ENCODE measurements at regions not wholly inside any gene's neighbourhood (a gene's known extent, or its start where the extent isn't known, plus 50 kb on each side); places are given as distances from the start of the nearest gene placed in this dataset.

DNA sequence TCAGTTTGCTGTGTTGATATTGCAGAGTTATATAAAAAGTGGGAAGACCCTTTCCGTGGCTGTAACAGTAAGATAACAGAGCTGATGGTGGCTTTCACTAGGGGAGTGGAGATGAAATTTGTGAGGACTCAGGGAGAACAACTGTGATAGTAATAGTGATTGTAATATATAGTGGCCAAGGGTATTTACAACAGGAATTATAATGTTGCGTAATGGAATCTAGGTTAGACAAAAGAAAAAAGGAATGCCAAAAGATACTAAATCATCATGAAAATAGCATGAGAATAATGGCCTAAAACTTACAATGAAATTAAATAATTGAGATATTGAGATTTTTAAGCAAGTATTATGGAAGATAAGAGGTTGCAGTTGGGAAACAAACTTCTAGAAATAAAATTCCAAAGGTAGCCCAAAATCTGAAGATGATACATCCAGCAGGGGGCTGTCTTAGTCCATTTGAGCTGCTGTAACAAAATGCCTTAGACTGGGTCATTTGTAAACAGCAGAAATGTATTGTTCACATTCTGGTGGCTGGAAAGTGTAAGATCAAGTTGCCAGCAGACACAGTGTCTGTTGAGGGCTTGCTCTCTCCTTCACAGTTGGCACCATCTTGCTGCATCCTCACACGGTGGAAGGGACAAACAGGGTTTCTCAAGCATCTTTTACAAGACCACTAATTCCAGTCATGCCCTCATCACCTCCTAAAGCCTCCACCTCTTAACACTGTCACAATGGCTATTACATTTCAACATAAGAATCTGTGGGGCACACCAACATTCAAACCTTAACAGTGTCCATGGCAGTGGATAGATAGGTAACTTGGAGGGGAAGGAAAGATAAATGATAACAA, 711.2 kb downstream of the MRPL39 start:
- in situ Hi-C loops (cut with MboI; ENCODE audit: low pct_unique_long_range_greater_than_20kb, low sequenced_read_pairs) = no loop called here
- peak; percentile 19 for DNase-seq

DNA sequence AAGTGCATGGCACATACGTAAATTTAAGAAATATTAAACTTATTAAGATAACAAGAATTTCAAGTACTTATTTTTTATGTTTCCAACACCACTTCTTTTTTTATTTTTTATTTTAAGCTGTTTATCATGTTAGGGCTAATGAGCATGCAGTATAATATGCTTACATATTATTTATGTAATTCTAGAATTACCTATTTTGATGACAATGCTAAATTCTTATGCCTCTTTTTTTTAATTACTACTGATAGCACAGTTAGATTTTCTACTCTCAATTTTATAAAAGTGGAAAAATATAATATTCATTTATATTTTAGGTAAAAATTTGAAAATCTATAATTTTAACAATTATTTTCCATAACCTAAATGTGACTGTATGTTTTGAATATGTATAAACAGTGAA, 713.0 kb downstream of the MRPL39 start:
- DNase-seq = no peak
- in situ Hi-C loops (cut with MboI; ENCODE audit: low pct_unique_long_range_greater_than_20kb, low sequenced_read_pairs) = no loop called here

DNA sequence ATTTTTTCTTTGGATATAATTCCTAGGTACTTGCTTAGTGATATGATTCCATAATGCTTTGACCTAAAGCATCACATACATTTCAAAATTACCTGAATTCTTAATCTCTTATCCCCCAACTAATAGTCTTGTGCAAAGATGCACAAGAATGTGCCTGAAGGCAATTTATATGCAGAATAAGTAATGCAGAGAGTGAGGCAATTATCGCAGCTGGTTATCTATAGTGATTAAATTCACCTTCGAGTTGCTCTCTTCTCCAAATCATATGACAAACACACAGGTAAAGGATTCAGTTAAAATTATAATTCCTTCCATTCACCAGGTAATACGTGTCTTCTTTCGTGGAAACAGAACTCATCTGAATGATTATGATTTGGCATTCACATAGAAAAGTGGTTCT, 717.3 kb downstream of the MRPL39 start:
- no peak for DNase-seq
- in situ Hi-C loops (cut with MboI; ENCODE audit: low pct_unique_long_range_greater_than_20kb, low sequenced_read_pairs) = no loop called here

DNA sequence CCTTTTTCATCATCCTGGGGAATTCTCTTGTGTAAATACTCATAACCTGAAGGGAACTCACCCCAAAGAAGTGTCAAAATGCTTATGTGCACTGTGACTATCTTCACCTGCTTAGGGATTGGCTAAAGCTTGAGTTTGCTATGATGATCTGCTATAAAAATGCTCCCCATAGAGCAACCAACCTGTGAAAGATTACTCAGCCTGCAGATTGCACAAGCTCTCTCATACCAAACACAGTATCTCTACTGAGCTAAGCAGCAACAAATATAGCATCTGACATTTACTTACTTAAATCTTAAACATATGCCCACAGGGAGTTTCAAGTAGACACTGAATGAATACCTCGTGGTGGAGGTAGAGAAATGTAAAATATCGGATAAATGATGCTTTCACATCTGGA, 725.8 kb downstream of the MRPL39 start:
- DNase-seq = no peak
- in situ Hi-C loops (cut with MboI; ENCODE audit: low pct_unique_long_range_greater_than_20kb, low sequenced_read_pairs) = no loop called here

DNA sequence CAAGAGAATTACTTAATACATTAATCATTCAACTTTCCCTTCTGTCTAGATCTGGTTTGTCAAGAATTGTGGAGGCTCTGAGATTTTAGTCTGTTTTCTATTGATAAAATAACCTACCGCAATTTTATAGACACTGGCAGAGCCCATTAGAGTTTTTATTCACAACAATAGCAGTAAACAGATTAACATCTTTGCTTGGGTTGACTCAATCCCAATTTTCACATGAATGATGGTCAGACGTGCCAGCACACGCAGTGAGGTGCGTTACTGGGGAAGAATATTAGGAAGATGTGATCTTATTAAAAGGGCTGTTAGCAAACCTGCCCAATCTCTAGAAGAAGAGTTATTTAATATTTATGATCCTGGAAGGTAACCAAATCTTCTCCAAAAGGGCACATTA, 736.6 kb downstream of the MRPL39 start:
- DNase-seq = no peak
- in situ Hi-C loops (cut with MboI; ENCODE audit: low pct_unique_long_range_greater_than_20kb, low sequenced_read_pairs) = no loop called here

DNA sequence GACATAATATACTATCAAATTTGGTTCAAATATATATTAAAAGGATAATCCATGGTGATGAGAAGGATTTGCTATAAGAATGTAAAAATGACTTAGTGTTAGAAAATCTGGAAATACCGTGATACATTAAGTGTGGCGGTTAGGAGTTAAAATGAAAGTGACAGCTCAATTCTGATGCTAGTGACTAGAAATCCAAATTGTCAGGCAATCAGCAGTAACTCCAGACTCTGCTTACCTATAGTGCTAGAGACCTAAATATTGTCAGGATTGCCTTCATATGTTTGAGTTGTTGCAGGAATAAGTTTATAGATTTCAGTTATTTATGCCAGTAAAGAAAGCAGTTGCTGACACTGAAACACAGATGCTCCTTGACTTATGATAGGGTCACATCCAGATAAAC, 737.4 kb downstream of the MRPL39 start:
- no peak for DNase-seq
- in situ Hi-C loops (cut with MboI; ENCODE audit: low pct_unique_long_range_greater_than_20kb, low sequenced_read_pairs) = no loop called here

DNA sequence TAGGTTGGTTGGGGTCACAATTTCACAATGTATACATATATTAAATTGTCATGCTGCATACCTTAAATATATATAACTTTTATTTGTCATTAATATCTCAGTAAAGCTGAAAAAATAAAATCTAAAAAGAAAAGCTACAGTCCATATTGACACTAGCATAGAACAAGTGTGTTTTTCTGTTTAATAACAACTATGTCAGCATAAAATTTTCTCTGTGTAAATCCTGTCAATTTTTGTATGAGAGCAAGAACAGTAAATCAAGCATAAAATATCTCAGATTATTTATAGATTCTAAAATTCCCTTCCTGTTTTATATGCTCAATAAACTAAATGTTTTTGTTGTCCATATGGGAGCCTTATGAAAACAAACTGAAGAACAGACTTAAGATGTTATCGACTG, 739.2 kb downstream of the MRPL39 start:
- in situ Hi-C loops (cut with MboI; ENCODE audit: low pct_unique_long_range_greater_than_20kb, low sequenced_read_pairs) = no loop called here
- no peak for DNase-seq

DNA sequence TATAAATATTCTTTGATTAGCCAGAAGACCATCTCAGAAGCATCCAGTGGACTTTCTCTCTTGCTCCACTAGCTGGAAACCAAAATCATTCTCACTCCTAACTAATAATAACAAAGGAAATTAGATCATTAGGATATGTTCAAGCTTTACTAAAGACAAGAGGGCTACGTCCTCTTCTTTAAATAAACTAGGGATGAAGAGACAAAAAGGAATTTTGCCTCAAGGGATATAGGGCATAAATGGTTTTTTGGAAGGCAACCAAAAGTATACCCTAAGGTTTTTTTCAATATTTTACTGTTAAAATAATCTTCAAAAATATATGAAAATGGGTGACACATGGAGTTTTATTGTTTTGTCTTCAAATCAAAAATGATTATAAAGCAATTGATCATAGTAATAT, 745.8 kb downstream of the MRPL39 start:
- in situ Hi-C loops (cut with MboI; ENCODE audit: low pct_unique_long_range_greater_than_20kb, low sequenced_read_pairs) = no loop called here
- DNase-seq = no peak

DNA sequence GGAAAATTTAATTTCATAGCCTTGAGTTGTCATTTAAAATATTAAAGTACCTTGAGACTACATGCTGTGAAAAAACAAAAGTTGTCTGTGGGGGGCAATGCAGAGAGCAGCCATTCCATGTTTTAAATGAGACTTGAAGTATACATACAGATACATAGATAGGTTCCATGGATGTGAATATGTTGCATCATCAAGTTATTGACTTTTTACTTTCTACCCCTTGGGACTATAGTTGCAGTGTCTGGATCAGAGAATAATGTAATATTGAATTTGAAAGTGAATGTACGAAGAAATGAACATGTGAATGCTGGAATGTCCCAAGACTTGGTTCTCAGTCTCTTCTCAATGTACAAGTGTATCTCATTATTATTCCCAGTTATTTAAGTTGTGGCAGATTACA, 751.0 kb downstream of the MRPL39 start:
- in situ Hi-C loops (cut with MboI; ENCODE audit: low pct_unique_long_range_greater_than_20kb, low sequenced_read_pairs) = no loop called here
- no peak for DNase-seq

DNA sequence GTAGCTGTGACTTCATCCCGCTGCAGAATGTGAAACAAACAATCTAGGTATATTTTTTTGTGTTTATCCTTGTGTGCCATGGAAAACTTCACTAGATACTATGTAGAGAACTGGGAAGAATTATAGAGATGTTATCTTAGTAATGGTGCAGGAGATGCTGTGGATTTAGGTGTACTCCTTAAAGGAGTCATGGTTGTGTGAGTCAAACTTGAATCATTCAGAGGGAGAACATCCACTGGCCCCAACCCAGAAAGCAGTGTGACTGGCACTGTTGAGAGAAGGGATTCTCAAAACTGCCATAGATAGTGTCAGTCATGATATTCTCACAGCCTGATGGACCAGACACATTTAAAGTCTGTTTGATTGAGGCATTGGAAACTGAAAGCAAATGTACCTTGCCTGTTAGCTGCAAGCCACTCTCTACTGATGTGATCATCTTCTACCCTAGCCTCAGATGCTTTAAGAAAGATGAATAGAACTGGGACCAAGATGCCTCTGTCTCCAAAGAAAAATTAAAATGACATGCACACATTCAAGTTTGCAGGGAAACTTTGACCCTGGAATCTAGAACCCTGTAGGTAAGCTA, 754.6 kb downstream of the MRPL39 start:
- in situ Hi-C loops (cut with MboI; ENCODE audit: low pct_unique_long_range_greater_than_20kb, low sequenced_read_pairs) = no loop called here
- no peak for DNase-seq

DNA sequence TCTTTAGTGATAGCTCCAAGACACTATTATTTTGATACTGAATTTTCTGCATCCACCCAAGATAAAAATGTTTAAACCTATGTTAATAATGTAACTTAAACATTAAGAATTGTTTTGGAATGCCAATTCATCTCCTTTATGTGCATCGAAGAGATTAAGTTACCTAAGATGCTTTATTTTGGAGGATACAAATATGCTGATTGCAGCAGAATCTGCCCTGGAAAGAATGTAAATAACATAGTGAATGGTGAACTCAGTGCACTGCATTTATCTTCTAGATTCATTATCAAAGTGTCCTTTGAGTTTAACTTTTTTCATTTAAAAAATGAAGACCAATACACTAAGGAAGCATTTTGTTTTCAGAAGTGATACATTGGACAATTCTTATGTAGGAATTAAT, 757.2 kb downstream of the MRPL39 start:
- in situ Hi-C loops (cut with MboI; ENCODE audit: low pct_unique_long_range_greater_than_20kb, low sequenced_read_pairs) = no loop called here
- DNase-seq = no peak

DNA sequence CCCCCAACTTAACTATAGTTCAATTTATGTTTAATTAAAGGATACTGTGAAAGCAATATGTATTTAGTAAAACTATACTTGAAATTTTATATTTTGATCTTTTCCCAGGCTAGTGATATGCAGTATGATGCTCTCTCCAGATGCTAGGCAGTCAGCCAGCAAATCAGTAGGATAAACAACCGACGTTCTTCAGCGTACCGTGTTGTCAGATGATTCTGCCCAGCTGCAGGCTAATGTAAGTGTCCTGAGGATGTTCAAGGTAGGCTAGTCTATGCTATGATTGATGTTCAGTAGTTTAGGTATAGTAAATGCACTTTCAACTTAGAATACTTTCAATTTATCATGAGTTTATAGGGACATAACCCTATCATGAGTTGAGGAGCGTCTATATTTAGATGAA, 762.6 kb downstream of the MRPL39 start:
- in situ Hi-C loops (cut with MboI; ENCODE audit: low pct_unique_long_range_greater_than_20kb, low sequenced_read_pairs) = no loop called here
- DNase-seq = no peak

DNA sequence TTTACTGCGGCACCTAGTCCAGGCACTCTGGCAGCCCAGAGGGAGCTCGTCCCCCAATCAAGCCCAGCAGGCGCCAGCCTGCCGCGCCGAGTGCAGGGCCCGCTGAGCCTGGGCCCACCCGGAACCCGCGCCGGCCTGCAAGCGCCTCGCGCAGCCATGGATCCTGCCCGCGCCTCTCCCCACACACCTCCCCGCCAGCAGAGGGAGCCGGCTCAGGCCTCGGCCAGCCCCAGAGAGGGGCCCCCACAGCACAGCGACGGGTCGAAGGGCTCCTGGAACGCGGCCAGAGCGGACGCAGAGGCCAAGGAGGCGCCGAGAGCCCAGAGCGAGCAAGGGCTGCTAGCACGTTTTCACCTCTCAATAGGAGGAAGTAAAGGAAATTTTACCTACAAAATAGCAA, 767.0 kb downstream of the MRPL39 start:
- in situ Hi-C loops (cut with MboI; ENCODE audit: low pct_unique_long_range_greater_than_20kb, low sequenced_read_pairs) = no loop called here
- no peak for DNase-seq

DNA sequence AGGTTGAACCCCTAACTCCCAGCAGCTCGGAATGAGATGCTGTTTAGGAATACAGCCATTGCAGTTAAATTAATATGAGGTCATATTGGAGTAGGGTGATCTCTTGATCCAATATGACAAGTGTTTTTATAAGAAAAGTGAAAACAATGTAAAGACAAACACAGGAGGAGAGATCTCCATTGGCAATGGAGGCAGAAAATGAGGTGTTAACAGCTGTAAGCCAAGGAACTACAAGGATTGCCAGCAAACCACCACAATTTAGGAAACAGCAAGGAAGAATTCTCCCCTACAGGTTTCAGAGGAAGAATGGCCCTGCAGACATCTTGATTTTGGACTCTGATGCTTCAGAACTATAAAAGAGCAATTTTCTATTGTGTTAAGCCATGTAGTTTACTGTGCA, 774.3 kb downstream of the MRPL39 start:
- in situ Hi-C loops (cut with MboI; ENCODE audit: low pct_unique_long_range_greater_than_20kb, low sequenced_read_pairs) = no loop called here
- no peak for DNase-seq

DNA sequence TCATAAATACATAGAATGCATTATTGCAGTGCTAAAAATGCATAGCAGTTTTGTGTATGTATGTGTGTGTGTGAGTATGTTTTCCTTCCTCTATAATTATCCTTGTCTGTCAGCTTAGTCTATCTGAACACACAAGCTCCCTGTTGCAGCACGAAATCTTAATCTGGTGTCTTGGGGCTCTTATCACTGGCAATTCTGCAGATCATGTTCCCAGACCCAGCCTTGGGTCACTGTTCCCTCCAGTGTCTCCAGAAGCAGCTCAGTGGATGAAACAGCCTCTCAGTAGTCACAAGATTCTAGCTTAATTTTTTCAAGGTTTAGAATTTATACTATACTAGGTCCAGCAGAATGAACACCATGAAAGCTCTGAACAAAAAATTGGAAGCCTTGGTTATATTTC, 777.9 kb downstream of the MRPL39 start:
- in situ Hi-C loops (cut with MboI; ENCODE audit: low pct_unique_long_range_greater_than_20kb, low sequenced_read_pairs) = no loop called here
- DNase-seq = no peak

DNA sequence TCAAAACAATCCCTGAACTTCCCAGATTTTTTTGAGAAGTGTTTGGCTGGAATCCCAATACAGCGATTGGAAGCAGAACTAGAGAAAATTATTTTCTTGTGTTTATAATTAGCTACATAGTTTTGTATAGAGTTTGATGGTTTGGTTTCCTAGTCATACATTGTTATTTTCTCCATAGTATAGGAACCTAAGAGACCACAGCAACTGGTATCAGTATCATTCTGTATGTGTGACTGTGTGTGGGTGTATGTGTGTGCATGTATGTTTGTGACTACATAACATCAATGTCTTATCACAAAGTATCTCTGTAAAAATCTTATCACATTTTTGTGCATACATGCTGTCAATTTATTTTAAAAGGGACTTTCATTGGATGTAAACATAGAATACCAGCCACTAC, 780.5 kb downstream of the MRPL39 start:
- in situ Hi-C loops (cut with MboI; ENCODE audit: low pct_unique_long_range_greater_than_20kb, low sequenced_read_pairs) = no loop called here

DNA sequence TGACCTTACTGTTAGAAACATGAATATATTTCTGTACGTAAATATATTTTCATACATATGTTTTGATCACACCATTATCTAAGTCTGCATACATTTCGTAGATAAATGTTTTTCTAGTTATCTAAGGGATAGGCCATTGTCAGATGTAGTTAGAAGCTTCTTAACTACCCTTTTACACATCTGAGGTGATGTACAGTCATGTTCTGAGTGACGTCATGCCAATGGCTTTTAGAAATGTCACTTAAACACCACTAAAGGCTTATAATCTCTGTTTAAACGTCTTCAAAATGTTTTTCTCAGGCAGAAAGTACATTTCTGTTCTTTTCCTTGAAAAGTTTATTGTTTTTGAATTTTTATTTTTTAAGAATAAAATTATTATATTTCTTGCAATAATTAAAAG, 781.9 kb downstream of the MRPL39 start:
- no peak for DNase-seq
- in situ Hi-C loops (cut with MboI; ENCODE audit: low pct_unique_long_range_greater_than_20kb, low sequenced_read_pairs) = no loop called here

More for the DNA sequence above, 780.5 kb downstream of the MRPL39 start:
- DNase-seq = no peak

DNA sequence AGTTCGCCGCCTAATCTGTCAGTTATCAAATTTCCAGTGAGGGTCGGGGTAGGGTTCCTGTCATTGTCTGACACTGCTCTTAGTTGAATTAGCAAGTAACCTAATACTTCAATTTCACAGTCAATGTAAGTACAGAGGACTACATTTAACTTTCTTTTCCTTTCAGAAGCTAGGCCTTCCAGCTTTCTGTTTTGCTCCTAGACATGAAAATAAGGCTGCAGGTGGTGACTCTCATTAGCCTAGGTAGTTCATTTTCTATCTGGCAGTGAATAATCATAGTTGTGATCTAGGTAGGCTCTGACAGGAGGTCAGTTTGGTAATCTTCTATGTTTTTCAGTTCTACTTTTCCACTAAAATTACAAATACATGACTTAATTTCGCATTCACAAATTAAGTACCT, 783.1 kb downstream of the MRPL39 start:
- DNase-seq = no peak
- in situ Hi-C loops (cut with MboI; ENCODE audit: low pct_unique_long_range_greater_than_20kb, low sequenced_read_pairs) = no loop called here

DNA sequence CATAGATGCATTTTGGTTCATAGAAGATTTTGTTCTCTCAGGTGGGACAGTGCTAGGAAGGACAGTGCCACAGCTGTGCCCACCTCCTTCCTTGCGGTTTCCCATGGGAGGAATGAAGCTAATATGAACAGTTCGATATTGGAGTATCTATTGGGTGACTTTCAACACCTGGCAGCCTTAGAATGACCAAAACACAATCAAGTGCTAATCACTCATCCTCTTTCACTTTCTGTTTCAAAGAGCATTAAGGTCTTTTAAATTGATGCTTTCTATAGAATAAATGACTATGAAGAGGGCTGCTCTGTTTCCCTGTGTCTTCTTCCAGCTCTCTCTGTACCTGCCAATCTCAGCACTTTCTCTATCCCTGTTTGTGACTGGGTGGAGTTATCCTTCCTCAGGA, 784.0 kb downstream of the MRPL39 start:
- in situ Hi-C loops (cut with MboI; ENCODE audit: low pct_unique_long_range_greater_than_20kb, low sequenced_read_pairs) = no loop called here
- no peak for DNase-seq

DNA sequence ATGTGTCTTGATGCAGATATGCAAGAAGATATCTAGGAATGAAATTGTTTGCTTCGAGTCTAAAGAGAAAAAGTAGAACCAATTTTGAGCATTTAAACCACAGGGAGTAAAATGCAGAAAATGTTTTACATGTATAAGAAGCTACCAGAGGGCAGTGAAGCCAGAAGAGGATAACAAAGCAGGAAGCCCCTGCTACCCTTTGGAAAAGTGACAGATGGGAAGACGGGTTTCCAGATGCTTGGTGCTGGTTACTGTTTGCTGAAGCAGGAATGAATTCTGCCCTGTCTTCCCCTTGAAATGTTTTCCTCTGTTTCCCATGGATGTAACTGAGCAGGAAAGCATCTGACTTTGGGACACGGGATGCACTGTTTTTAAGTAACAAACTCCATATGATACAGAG, 822.2 kb downstream of the MRPL39 start:
- in situ Hi-C loops (cut with MboI; ENCODE audit: low pct_unique_long_range_greater_than_20kb, low sequenced_read_pairs) = no loop called here
- no peak for DNase-seq

DNA sequence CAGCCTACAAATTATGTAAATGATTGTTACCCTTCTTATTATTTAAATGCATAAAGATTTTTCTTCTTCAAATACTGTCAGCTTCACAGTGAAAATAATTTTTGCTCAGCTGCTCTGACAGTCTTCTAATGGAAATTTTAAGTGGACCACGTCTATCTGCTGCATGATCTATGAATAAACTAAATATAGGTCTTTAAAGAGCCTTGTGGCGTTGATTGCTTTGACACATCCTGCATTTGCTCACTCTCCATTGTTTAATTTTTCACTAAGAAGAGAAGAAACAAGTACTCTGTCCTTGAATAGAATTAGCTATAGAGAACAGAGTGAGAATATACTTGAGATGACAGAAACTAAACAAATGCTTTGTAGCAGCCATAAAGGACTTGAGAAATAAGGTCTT, 826.1 kb downstream of the MRPL39 start:
- in situ Hi-C loops (cut with MboI; ENCODE audit: low pct_unique_long_range_greater_than_20kb, low sequenced_read_pairs) = no loop called here
- no peak for DNase-seq

Measured in KBM-7 (cell line).